DMS153 treated with DMSO at 0.1 percent for 48 hours (cell line): ENCODE measurements at regions not wholly inside any gene's neighbourhood (a gene's known extent, or its start where the extent isn't known, plus 50 kb on each side); places are given as distances from the start of the nearest gene placed in this dataset.

ENCODE experiments used
- DNase-seq: peaks from one replicate; lab custom pipeline; 2025; ENCODE audit not compliant: unreplicated experiment; lab: John Stamatoyannopoulos, UW

DNA sequence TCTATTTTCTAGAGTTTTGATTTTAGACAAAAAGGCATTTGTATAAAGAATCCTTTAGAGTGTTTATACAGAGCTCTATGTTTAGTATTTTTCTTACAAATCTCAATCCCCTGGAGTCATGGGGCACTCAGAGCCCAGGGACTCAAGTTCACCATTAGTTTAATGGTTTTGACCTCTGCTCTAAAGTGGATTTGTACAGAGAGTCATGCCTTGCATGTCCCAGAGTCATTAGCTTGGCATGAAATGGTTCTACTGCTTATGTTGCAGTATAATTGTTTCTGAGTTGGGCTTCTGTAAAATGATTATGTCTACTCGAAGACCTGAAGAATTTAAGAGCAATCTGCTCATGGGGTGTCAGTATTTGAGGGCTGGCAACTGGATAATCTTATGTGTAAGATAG is 406.2 kb downstream of the DLEU7 start:
- no peak for DNase-seq

DNA sequence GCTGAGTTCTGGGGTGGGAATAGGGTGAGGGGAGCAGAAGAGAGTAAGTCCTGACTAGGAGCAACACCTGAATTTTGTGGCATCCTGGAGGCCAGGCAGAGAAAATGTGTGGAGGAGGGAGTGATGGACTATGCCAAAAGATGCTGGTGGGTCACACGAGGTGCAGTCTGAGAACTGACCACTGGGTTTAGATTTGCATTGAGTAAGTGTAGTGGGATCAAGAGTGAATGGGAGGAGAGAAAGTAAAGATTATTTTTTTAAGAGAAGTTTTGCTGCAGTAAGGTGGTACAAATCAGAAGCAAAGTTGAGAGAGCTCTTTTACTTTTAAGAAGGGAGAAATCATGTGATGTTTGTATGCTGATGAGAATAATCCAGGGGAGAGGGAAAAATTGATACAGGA is 405.1 kb downstream of the DLEU7 start:
- no peak for DNase-seq

DNA sequence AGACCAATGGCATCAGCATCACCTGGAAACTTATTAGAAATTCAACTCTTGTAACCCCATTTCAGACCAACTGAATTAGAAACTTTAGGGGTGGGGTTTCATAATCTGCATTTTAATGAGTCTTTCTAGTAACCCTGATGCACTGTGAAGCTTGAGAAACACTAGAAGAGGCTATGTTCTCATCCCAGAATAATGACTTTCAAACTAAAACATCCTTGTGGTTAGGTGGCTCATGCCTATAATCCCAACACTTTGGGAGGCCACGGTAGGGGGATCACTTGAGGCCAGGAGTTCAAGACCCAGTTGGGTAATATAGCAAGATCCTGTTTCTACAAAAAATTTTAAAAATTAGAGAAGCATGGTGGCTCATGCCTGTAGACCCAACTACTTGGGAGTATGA is 402.4 kb downstream of the DLEU7 start:
- DNase-seq = no peak

DNA sequence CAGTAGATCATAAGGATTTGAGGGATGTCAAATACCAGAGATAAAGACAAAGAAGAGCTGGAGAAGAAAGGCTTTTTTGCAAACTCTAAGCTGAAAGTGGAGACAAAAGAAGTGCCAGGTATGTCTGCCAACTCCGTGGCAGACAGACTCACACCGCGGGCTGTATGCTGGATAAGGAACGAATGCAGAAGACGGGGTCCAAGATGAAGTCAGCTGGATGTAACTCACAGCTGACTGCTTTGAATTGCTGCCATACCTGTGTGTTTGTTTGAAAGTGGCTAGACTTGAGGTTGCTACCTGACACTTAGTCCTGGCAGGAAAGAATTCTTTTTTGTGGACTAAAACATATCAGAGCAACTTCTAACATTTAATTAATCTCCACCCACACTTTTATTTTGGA is 398.8 kb downstream of the DLEU7 start:
- DNase-seq = no peak

DNA sequence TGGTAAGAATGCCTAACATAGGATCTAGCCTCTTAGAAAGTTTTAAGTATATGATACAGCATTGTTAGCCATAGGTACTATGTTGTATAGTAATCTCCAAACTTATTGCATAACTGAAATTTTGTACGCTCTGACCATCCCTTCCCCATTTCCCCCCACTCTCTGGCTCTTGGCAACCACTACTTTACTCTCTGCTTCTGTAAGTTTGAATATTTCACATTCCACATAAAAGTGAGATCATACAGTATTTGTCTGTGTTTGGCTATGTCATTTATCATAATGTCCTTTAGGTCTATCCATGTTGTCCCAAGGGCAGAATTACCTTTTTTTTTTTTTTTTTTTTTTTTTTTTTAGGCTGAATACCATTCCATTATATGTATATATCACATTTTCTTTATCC is 396.9 kb downstream of the DLEU7 start:
- DNase-seq = no peak

DNA sequence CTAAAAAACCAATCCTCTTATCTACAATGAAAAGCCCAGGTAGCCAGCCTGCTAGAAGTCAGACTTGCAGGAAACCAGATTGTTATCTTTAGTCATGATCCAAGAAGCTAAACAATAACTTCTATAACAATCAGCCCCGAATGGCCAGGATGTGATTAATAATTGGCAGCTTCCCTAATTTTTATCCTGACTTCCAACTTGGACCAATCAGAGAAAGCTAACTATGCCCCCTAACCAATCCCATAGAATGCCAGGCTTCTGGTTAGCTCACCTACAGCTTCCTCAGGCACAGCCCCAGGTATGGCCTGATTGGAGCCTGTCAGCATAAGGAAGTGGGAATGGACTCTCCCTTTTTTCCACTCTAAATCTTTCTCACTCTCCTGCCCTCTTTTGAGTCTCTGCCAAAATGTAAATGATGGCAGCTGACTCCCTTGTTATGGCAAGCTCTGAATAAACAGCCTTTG is 394.9 kb downstream of the DLEU7 start:
- peak; percentile 51 for DNase-seq

DNA sequence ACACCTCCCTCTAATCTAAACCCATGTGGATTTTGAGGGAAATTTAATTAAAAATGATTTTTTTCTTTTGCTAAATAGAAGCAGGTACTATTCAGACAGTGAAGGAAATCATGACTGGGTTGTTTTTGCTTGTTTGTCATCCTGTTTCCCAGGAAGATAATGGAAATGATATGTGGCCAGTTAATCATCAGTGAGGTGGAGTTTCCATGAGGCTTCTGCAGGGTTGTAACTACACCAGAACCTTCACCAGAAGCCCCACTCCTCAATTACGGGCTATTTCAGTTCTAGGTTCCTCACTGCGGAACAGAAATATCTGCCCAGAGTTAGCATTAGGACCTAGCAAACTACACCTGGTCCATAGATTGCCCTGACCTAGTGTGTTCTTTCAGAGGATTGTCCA is 394.0 kb downstream of the DLEU7 start:
- no peak for DNase-seq

DNA sequence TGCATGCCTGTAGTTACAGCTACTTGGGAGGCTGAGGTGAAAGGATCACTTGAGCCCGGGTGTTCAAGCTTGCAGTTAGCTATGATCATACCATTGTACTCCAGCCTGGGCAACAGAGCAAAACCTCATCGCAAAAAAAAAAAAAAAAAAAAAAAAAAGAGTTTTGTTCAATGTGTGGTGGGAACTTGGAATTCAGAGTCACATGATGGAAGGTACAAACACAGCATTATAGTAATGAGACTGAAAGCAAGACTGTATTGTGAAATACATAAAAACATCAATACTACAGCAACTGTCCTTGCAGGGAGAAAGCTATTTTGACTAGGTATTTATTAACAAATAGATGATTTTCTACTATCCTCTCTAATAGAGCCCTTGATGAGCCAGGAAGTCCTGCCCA is 393.2 kb downstream of the DLEU7 start:
- no peak for DNase-seq

DNA sequence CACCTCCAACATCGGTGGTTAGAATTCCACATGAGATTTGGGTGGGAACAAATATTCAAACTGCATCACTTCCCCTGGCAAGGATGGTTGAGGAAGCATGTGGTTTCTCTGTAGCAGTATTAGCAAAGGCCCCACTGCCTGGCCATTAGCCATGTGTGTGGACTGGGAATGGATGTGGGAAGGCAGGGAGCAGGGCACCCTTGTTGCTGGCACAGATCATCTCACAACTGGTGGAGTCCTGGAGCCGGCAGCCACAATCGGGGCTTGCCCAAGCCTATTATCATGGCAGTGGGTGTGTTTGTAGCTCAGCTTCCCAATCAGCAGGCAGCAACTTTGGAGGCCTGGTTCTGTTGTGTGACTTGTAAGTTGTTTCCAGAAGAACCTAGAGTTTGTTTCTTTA is 391.9 kb downstream of the DLEU7 start:
- no peak for DNase-seq

DNA sequence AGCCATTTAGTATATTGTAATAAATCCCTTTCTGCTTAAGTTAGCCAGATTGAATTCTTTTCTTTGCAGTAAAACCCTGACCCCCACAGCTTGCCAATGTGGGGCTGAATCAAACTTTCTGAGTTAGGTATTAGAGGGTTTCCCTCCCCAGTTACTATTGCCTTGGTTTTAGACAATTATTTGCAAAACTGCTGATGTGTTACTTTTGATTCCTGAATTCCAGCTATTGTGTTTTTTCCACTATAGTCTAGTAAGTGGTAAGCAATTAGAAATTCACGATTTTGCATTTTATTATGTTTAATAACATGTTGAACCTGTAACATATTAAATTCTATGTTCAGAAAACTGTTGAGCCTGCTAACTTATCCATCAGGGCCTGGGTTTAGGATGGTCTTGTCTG is 391.5 kb downstream of the DLEU7 start:
- no peak for DNase-seq

DNA sequence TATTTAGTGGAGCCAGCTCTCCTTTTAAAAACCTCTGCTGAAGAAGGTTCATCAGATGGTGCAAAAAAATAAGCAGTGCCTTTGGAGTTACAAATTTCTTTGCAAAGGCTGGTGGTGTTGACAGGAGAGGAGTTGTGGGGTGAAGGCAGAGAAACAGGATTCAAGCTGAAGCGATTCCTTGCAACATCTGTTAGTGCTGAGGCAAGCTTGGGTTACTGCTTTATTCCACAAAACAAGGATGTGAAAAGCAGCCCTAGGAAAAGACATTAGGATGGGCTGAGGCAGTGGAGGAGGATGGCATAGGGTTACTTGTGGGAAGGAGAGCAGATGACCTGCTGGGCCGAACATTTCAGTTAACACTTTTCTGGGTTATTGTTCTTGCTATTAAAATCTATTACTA is 390.7 kb downstream of the DLEU7 start:
- DNase-seq = no peak

DNA sequence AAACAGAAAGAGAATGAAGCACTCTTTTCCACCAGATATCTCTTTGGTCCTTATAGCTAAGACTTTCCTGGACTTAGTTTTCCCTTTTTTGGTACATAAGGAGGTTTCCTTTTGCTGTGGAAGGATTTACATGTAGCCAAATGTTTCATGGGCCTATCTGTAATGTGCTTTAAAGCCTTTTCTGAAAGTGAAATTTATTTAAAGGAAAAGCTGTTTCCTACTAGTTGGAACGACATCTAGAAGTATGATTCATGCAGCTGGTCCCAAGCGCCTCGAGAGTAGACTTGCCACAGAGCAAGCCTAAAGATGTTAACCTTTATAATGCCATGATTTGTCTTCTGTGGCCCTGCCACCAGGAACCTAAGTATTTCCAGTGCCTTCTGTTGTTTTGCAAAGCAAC is 390.3 kb downstream of the DLEU7 start:
- no peak for DNase-seq

DNA sequence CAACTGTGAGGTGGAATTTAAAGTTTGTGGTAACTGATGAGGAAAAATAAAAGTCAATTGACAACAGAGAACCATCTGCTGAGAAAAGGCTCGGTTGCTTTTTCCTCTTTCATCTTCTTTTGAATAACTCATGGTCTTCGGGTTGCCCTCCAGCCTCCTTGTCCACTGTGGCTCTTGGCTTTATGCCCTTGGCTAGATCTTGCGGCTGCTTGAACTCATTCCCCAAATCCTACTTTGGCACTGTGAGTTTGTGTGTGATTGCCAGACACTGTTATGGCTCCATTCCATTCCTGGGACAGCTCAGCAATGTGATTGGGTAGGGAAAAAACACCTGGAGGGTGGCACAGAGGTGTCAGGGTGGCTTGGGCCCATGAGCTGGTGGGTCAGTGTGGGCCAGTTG is 387.4 kb downstream of the DLEU7 start:
- DNase-seq = no peak

DNA sequence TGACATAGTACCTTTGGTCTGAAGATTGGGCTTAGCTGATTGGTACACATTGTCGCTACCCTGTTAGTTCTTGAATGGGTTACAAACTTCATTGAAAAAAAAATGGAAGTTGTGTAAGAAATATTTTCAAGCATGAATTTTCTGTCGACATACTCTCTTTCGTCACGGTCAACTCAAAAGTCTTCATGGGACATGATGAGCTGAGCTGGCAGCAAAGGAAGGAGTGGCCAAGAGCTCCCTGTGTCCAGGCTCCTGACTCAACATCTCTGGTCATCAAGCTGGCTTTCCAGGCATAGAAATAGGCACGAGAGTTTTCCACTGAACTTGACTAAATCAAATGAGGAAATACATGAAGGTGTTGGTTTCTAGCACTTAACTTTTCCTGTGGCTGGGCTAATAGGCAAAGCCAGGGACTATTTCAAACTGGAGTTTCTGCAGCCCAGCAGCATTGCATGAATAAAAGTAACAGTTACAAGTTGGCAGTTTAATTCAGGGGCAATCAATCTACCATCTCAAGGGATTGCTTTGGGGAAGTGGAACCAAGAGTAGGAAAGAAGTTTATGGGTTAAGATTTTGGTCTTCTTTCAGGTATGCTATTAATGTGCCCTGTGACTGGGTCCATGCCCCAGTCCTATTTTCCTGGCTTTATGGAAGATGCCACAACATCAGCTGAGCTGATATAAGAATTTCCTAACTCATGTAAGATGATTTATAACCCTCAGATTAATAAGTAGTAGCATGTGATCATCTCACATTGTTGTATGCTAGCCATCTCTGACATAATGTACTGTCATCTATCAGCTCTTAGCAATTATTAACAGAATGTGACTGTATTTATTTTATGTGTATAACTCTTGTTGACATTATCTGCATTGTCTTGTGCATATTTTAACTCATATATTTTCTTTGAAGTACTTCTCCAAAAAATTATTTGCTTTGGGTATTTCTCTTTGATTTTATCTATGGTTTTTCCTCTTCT is 385.8 kb downstream of the DLEU7 start:
- no peak for DNase-seq

DNA sequence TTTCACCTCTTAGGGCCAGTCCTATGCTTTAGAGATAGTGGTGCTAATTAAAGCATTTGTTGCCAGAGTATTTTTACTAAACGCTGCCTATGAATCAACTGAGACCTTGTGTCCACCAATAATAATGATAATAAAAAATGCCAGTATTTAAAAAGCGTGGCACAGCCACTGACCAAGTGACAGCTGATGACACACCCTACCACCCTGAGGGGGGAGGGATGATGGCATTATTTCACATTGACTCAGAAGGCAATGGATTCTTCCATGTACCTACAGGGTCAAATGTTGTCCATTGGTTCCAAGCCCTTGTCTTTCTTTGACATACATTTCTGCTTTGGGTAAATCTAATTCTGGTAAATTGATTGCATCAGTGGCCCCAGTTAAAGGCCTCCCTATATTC is 384.4 kb downstream of the DLEU7 start:
- DNase-seq = no peak

DNA sequence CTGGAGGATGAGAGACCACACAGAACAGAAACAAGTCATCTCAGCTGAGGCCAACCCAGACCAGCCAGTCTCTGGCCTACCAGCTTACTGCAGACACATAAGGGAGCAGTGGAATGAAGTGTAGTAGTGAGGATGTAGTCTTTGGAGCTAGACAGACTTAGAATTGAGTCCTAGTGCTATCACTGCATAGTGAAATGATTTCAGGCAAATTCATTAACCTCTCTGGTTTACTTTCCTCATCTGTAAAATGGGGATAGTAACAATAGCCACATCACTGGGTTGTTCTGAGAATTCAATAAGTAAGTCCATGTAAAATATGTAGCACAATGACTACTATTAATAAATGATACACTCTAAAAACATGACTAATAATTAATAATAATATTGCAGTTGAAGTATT is 383.8 kb downstream of the DLEU7 start:
- DNase-seq = no peak

DNA sequence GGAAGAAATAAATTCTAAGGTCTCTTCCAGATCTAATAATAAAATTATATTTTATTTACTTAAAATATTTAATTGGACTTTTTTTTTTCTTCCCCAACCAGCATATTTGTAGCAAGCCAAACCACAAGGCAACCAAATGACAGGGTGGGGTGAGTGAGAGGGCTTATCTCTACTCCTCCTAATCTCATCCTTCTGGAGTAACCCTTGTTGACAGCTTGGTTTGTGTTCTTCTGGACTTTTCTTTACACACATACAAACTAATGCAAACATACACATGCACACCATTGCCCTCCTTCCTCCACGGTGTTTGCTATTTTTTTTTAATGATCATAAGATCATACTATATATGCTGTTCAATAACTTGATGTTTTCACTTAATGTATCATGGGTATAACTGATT is 383.1 kb downstream of the DLEU7 start:
- no peak for DNase-seq

DNA sequence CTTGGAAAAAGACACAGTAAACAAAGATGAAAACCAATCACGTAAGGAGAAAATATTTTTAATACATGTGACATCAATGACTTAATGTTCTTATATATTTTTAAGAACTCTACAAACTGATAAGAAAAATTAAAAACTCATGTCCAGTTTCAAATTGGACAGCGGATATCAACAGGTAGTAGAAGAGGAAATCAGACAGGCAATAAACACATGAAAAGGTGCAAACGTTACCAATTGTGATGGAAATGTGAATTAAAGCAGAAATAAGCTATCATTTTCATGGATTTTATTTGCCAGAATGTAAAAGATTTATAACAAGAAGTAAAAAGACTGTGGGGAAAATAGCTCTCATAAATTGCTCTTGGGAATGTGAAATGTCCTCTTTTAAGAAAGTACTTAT is 382.3 kb downstream of the DLEU7 start:
- DNase-seq = no peak

DNA sequence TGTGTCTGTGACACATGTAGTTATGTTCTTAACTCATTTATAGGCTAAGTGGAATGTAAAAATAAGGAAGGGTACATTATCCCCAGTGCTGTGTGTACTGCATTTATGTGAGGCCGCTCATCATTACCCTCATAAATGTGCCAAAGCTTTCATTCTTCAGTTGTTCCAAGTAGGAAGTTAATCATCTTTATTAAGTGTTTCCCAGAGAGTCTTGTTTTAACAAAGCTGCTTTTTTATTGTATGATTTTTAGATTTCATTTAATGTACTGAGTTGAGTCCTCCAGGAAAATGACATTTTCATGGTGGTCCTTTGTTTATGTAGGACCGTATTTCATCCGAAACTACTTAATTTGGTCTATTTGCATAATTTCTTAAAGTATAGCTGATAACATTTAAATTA is 379.8 kb downstream of the DLEU7 start:
- DNase-seq = no peak

DNA sequence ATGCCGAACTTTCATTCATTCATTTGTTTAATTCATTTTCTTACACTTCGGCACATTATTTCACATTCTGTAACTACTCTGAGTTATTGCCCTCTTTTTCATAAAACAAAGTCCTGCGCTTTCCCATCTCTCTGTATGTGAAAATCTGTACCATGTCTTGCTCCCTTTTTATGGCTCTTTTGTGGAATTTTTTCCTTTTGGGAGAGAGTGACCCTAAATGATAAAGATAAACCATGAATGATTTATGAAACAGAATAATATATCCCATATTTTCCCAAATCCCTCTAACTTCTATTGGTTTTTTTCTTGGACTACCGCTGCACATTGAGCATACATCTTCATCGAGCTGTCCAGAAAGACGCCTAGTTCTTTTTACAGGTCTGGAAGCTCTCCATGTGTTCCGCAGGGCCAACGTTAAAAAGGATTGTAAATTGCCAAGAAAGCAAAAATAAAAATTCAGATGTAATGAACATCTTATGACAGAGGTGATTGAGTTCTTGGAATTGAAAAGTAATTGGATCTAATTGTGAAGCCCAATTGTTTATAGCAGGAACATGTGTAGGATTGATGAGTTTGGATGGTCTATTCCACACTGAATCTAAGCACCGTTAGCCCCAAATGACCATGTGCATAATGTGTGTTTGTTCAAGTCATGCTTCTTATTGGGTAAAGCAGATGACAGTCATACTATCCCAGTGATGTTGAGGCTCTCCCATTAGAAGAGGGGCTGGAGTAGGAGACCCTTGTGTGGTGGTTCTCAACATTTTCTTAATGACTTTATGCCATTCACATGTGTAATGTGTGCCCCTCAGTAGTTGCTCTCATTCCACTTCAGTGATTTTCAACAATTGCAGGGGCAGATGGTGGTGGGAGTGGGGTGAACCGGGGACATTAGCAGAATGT is 378.9 kb downstream of the DLEU7 start:
- DNase-seq = no peak

DNA sequence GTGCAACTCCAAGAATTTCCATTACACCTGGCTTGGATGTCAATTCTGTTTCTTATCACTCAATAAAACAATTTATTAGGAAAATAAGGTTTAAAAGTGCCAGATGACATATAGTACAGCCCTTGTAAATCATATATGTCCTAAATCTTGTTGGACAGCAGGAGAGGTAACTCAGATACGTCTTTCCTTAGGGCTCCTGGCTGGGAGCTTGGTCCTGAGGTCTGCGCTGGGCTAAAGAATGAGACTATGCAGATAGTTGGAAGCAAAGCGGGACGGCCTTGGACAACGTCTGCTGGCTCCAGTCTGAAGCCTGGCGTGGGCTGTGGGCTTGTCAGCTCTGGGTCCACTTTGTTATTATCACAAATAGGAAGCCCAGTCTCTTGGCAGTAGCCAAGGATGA is 377.0 kb downstream of the DLEU7 start:
- DNase-seq = no peak
